ENCODE measurements at regions not wholly inside any gene's neighbourhood (a gene's known extent, or its start where the extent isn't known, plus 50 kb on each side); places are given as distances from the start of the nearest gene placed in this dataset.

DNA sequence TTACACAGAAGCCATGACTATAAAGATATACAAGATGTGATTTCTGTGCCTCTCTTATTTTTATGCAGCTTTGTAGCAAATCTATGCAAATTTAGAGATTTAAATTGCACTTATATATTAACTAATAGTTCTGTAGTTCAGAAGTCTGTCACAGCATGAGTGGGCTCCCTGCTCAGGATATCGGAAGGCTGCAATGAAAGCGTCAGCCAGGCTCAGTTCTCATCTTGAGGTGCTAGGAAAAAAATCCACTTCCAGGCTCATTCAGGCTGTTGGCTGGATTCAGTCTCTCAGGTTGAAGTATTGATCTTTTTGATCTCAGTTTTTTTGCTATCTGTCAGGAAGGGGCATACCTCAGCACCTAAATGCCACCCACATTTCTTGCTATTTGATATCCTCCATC lies 487.4 kb upstream of the DEPDC1 start:
- DNase-seq = no peak
- H3K27ac ChIP-seq (ENCODE audit: low read length) = no peak overlapping the region
- no peaks in the 10 kb centered on the region for H3K27me3 ChIP-seq (replicated peaks; ENCODE audit: insufficient read depth, low read length)
- no peak overlapping the region for H3K4me3 ChIP-seq (ENCODE audit: low read length)
- H3K4me2 ChIP-seq (ENCODE audit: low read depth, low read length) = no peak overlapping the region
- H3K79me2 ChIP-seq (ENCODE audit: low read length) = no peaks in the 10 kb centered on the region
- no peaks in the 10 kb centered on the region for H3K9me3 ChIP-seq (replicated peaks; ENCODE audit: insufficient read depth, low read length)
- no peak overlapping the region for H3K9ac ChIP-seq (ENCODE audit: low read length)
- no peaks in the 10 kb centered on the region for H3K4me1 ChIP-seq (ENCODE audit: low read length)
- H3K9me2 ChIP-seq (replicated peaks; ENCODE audit: insufficient read depth, low read length) = no peaks in the 10 kb centered on the region
- TF ChIP-seq EZH2phosphoT487 (IDR thresholded peaks at IDR 0.05; ENCODE audit: low read length) = no peak
- TF ChIP-seq EZH2 (optimal IDR thresholded peaks at IDR 0.05; ENCODE audit: low read depth, low read length) = no peak
- TF ChIP-seq, protein P1, sequence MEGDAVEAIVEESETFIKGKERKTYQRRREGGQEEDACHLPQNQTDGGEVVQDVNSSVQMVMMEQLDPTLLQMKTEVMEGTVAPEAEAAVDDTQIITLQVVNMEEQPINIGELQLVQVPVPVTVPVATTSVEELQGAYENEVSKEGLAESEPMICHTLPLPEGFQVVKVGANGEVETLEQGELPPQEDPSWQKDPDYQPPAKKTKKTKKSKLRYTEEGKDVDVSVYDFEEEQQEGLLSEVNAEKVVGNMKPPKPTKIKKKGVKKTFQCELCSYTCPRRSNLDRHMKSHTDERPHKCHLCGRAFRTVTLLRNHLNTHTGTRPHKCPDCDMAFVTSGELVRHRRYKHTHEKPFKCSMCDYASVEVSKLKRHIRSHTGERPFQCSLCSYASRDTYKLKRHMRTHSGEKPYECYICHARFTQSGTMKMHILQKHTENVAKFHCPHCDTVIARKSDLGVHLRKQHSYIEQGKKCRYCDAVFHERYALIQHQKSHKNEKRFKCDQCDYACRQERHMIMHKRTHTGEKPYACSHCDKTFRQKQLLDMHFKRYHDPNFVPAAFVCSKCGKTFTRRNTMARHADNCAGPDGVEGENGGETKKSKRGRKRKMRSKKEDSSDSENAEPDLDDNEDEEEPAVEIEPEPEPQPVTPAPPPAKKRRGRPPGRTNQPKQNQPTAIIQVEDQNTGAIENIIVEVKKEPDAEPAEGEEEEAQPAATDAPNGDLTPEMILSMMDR (IDR thresholded peaks at IDR 0.05; ENCODE audit: low read length) = no peak
- no peaks in the 10 kb centered on the region for H4K20me1 ChIP-seq (ENCODE audit: insufficient read depth, low read length)
- no peaks in the 10 kb centered on the region for H3F3A ChIP-seq (ENCODE audit: insufficient read depth, low read length)
- no peaks in the 10 kb centered on the region for H3K36me3 ChIP-seq (replicated peaks; ENCODE audit: insufficient read depth, low read length)
- H2AFZ ChIP-seq (ENCODE audit: low read length) = no peak overlapping the region

DNA sequence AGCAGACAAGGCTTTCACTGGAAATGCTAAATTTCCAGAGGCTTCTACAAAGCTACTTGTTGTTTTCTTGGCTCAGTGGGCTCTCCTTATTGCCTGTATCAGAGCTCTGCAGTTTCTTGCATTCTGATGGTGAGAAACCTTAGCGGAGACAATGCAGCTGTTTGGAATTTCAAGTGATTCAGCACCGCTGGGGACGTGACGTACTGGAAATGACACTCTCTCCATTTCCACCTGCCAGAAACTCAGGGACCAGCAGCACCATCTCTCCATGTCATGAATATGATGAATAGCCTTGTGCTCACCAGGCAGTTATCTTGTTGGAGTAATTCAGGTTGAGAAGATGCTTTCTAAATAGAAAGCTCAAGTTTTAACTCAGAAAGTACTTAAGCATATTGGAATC lies 497.2 kb upstream of the DEPDC1 start:
- no peak for DNase-seq
- TF ChIP-seq EZH2phosphoT487 (IDR thresholded peaks at IDR 0.05; ENCODE audit: low read length) = no peak
- TF ChIP-seq, protein P1 (IDR thresholded peaks at IDR 0.05; ENCODE audit: low read length) = no peak
- no peak for TF ChIP-seq EZH2 (optimal IDR thresholded peaks at IDR 0.05; ENCODE audit: low read depth, low read length)
- no peaks in the 10 kb centered on the region for H3K9me2 ChIP-seq (replicated peaks; ENCODE audit: insufficient read depth, low read length)
- H3K27me3 ChIP-seq (replicated peaks; ENCODE audit: insufficient read depth, low read length) = no peaks in the 10 kb centered on the region
- no peaks in the 10 kb centered on the region for H3K4me1 ChIP-seq (ENCODE audit: low read length)
- H3K27ac ChIP-seq (ENCODE audit: low read length) = no peak overlapping the region
- H3K79me2 ChIP-seq (ENCODE audit: low read length) = no peaks in the 10 kb centered on the region
- H3K9ac ChIP-seq (ENCODE audit: low read length) = no peak overlapping the region
- H3K4me2 ChIP-seq (ENCODE audit: low read depth, low read length) = no peak overlapping the region
- H3K4me3 ChIP-seq (ENCODE audit: low read length) = no peak overlapping the region
- H3K9me3 ChIP-seq (replicated peaks; ENCODE audit: insufficient read depth, low read length) = no peaks in the 10 kb centered on the region
- H4K20me1 ChIP-seq (ENCODE audit: insufficient read depth, low read length) = no peaks in the 10 kb centered on the region
- no peaks in the 10 kb centered on the region for H3K36me3 ChIP-seq (replicated peaks; ENCODE audit: insufficient read depth, low read length)
- H3F3A ChIP-seq (ENCODE audit: insufficient read depth, low read length) = no peaks in the 10 kb centered on the region
- H2AFZ ChIP-seq (ENCODE audit: low read length) = no peak overlapping the region

DNA sequence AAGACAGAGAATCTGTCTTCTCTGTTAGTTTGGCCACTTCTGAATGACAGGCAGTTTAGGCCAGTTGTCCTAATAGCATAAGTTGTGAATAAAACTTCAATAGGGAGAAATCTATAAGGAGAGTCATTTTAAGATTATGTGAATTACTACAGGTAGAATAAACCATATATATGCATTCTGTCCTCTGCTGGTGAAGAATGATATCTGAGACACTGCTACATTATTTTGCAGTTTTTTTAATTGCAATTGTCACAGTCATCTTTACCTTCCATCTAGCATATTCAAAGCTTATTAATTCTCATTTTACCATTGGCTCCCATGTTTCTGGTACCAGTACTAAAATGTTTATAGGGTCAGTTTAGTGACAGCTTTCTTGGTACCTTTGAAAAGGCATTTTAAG lies 519.6 kb upstream of the DEPDC1 start:
- H3K9ac ChIP-seq (ENCODE audit: low read length) = no peak overlapping the region
- no peaks in the 10 kb centered on the region for H3K4me1 ChIP-seq (ENCODE audit: low read length)
- DNase-seq = no peak
- no peaks in the 10 kb centered on the region for H3K27me3 ChIP-seq (replicated peaks; ENCODE audit: insufficient read depth, low read length)
- no peaks in the 10 kb centered on the region for H3K9me2 ChIP-seq (replicated peaks; ENCODE audit: insufficient read depth, low read length)
- H3K79me2 ChIP-seq (ENCODE audit: low read length) = no peaks in the 10 kb centered on the region
- H3K9me3 ChIP-seq (replicated peaks; ENCODE audit: insufficient read depth, low read length) = no peaks in the 10 kb centered on the region
- H3K36me3 ChIP-seq (replicated peaks; ENCODE audit: insufficient read depth, low read length) = no peaks in the 10 kb centered on the region
- no peak overlapping the region for H3K4me2 ChIP-seq (ENCODE audit: low read depth, low read length)
- no peak overlapping the region for H2AFZ ChIP-seq (ENCODE audit: low read length)
- no peak overlapping the region for H3K27ac ChIP-seq (ENCODE audit: low read length)
- H4K20me1 ChIP-seq (ENCODE audit: insufficient read depth, low read length) = no peaks in the 10 kb centered on the region
- no peak overlapping the region for H3K4me3 ChIP-seq (ENCODE audit: low read length)
- TF ChIP-seq, protein P1 (IDR thresholded peaks at IDR 0.05; ENCODE audit: low read length) = peak; percentile 20
- TF ChIP-seq EZH2phosphoT487 (IDR thresholded peaks at IDR 0.05; ENCODE audit: low read length) = no peak
- TF ChIP-seq EZH2 (optimal IDR thresholded peaks at IDR 0.05; ENCODE audit: low read depth, low read length) = no peak
- H3F3A ChIP-seq (ENCODE audit: insufficient read depth, low read length) = no peaks in the 10 kb centered on the region

Measured in MM.1S (cell line).